Activated CD8-positive, alpha-beta T cell treated with anti-CD3 and anti-CD28 coated beads, Interleukin-2, amount 10 ng/mL, durations not matched to agents 7 days and 5 days (primary cell): ENCODE measurements at regions not wholly inside any gene's neighbourhood (a gene's known extent, or its start where the extent isn't known, plus 50 kb on each side); places are given as distances from the start of the nearest gene placed in this dataset.

Experiments
- ATAC-seq: fragments of 150-1000 bp; cut with Tn5 transposase; one replicate; pipeline ENCODE4 v1.10.0; 2021; ENCODE audit warnings: moderate library complexity
- CTCF ChIA-PET: fragments of 350-600 bp; sonication (Branson Sonifier 250); formaldehyde crosslinking; loops from one replicate; lab custom pipeline; 2021; ENCODE audit warnings: antibody characterized with exemption; lab: Charles Lee
- POLR2A ChIA-PET: fragments of 350-600 bp; sonication (Branson Sonifier 250); formaldehyde crosslinking; loops from one replicate; lab custom pipeline; 2021; ENCODE audit warnings: antibody characterized with exemption; lab: Charles Lee
- DNase-seq: peaks from one replicate; pipeline ENCODE4 v3.0.0-alpha.2; 2020
- H3K27ac Mint-ChIP-seq: one replicate; pipeline ENCODE4 v1.8.0; 2021; ENCODE audit warnings: mild to moderate bottlenecking, mixed read lengths
- H3K27me3 Mint-ChIP-seq: one replicate; pipeline ENCODE4 v1.8.0; 2021; ENCODE audit warnings: low read depth, mixed read lengths
- H3K36me3 Mint-ChIP-seq: one replicate; pipeline ENCODE4 v1.8.0; 2021; ENCODE audit warnings: low read depth, mixed read lengths
- H3K4me1 Mint-ChIP-seq: one replicate; pipeline ENCODE4 v1.8.0; 2021; ENCODE audit warnings: low read depth, mixed read lengths
- H3K4me3 Mint-ChIP-seq: one replicate; pipeline ENCODE4 v1.8.0; 2021; ENCODE audit warnings: mild to moderate bottlenecking, mixed read lengths
- H3K9me3 Mint-ChIP-seq: one replicate; pipeline ENCODE4 v1.8.0; 2022; ENCODE audit warnings: mixed read lengths; ENCODE audit not compliant: insufficient read depth

DNA sequence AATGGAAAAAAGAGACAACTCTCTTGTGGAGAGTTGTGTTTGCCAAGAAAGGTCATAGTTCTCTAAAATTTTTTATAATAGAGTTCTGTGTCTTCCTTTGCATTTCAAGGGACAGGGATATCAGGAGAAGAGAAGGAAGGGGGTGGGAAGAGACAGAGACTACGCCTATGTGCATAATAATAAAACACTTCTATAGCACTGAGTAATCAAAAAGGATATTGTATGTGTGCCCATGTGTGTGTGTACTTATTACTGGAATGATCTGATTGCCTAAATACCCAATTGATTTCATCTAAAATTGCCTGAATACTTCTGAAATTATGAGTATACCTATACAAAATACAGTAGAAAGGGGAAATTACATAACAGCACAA is 803.7 kb upstream of the ACVR2A start:
- Mint-ChIP-seq H3K27ac (no peak overlapping the region), H3K27me3 (no peaks in the 10 kb centered on the region), H3K4me3 (no peak overlapping the region), H3K36me3 (no peaks in the 10 kb centered on the region), H3K4me1 (no peaks in the 10 kb centered on the region), H3K9me3 (no peaks in the 10 kb centered on the region)
- DNase-seq = no peak
- POLR2A ChIA-PET = no interaction called here
- CTCF ChIA-PET = interaction anchor here (1.0 kb wide), 1 partner anchor 870 kb away, joined by 3 read pairs; no protein-coding TSS in a partner anchor
- ATAC-seq = no peak

GRCh38 chr2:147040298-147041120 is 804.3 kb upstream of the ACVR2A start:
- H3K4me3 Mint-ChIP-seq = no peak overlapping the region
- H3K36me3 Mint-ChIP-seq = no peaks in the 10 kb centered on the region
- H3K27ac Mint-ChIP-seq = no peak overlapping the region
- no peaks in the 10 kb centered on the region for H3K4me1 Mint-ChIP-seq
- POLR2A ChIA-PET = no interaction called here
- no peaks in the 10 kb centered on the region for H3K9me3 Mint-ChIP-seq
- DNase-seq (no peak), ATAC-seq (no peak)
- H3K27me3 Mint-ChIP-seq = no peaks in the 10 kb centered on the region
- CTCF ChIA-PET = interaction anchor here (1.0 kb wide), 1 partner anchor 870 kb away, joined by 3 read pairs; no protein-coding TSS in a partner anchor

DNA sequence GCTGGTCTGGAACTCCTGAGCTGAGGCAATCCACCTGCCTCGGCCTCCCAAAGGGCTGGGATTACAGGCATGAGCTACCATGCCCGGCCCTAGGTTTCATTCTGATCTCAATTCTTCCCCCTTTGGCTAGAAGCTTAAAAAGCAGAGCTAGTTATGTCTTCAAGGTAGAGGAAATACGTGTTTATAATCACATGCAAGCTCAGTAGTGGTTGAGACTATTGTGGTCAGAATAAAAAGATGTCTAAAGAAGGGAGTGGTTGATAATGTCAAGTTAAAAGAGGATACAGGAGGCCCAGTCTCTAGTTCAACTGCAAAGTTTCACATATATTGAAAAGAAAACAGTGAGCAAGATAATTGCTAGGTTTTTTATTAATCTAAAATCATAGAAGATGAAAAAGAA is 807.8 kb upstream of the ACVR2A start:
- no peaks in the 10 kb centered on the region for H3K36me3 Mint-ChIP-seq
- DNase-seq = no peak
- no peak overlapping the region for H3K27ac Mint-ChIP-seq
- H3K4me3 Mint-ChIP-seq = no peak overlapping the region
- ChIA-PET POLR2A (no interaction called here), CTCF (no interaction called here)
- H3K27me3 Mint-ChIP-seq = no peaks in the 10 kb centered on the region
- no peaks in the 10 kb centered on the region for H3K9me3 Mint-ChIP-seq
- H3K4me1 Mint-ChIP-seq = no peaks in the 10 kb centered on the region
- ATAC-seq = no peak

DNA sequence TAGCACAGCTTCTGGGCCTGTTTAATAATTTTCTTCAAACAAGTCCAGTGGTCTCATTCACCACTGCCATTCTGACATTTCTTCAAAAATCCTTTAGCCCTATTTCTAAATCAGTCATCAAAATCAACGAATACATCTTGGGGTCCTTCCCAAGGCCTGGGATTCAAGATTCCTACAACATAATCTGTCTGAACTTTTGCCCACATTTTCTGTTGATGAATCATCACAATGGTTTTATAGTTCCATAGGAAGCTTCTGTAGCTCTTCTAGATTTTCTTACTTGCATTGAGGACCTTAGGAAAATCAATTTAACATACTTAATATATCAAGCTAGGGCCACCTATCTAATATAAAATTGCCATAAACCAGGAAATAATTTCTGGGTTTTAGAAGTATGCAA is 811.8 kb upstream of the ACVR2A start:
- Mint-ChIP-seq H3K4me1 (no peaks in the 10 kb centered on the region), H3K9me3 (no peaks in the 10 kb centered on the region), H3K4me3 (no peak overlapping the region), H3K36me3 (no peaks in the 10 kb centered on the region), H3K27ac (no peak overlapping the region), H3K27me3 (no peaks in the 10 kb centered on the region)
- ChIA-PET POLR2A (no interaction called here), CTCF (no interaction called here)
- DNase-seq = no peak
- no peak for ATAC-seq

DNA sequence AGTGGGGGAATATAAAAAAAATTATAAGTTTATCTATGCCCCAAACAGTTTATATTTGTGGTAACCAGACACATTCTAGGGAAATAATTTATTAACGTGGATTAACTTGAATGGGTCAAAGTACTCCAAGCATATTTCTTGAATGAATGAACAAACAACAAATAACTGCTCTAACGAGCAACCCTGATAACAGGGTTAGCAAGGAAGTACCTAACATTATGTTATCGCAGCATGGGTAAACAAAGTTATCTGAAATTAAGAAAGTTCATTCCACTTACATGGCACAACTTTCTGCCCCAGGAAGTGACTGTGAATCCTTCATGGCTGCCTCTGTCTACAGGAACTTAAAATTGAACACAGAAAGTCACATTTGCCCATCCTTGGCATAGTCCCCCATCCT is 812.9 kb upstream of the ACVR2A start:
- H3K4me1 Mint-ChIP-seq = no peaks in the 10 kb centered on the region
- no peaks in the 10 kb centered on the region for H3K36me3 Mint-ChIP-seq
- H3K27ac Mint-ChIP-seq = no peak overlapping the region
- ChIA-PET POLR2A (no interaction called here), CTCF (no interaction called here)
- H3K4me3 Mint-ChIP-seq = no peak overlapping the region
- no peak for DNase-seq
- no peaks in the 10 kb centered on the region for H3K9me3 Mint-ChIP-seq
- H3K27me3 Mint-ChIP-seq = no peaks in the 10 kb centered on the region
- ATAC-seq = no peak

- Mint-ChIP-seq H3K9me3 (no peaks in the 10 kb centered on the region), H3K4me3 (no peak overlapping the region), H3K27ac (no peak overlapping the region), H3K36me3 (no peaks in the 10 kb centered on the region), H3K27me3 (no peaks in the 10 kb centered on the region), H3K4me1 (no peaks in the 10 kb centered on the region)
- DNase-seq (no peak), ATAC-seq (no peak)
- ChIA-PET POLR2A (no interaction called here), CTCF (interaction anchor here (1.0 kb wide), 1 partner anchor 14 kb away, joined by 3 read pairs; no protein-coding TSS in a partner anchor)
These were observed 813.7 kb upstream of the ACVR2A start for GRCh38 chr2:147030966-147031720.

DNA sequence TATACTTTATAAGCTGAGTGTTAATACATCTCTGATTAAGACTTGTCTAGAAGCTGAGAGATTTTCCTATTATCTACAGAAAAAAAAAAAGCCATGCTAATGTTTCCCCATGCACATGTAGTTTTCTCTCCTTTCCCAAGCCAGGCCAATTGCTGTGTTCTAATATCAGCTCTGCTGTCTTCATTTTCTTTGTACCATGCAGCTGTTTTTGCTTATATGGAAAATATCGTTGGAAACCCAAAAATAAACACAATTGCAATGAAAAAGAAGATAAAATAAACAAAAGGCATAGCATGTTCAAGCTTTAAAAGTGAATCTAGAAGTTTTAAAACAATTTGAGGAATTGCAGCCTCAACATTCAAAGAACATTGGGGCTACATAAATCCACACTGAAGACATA is 817.4 kb upstream of the ACVR2A start:
- H3K4me3 Mint-ChIP-seq = no peak overlapping the region
- DNase-seq (no peak), ATAC-seq (no peak)
- ChIA-PET POLR2A (no interaction called here), CTCF (no interaction called here)
- no peaks in the 10 kb centered on the region for H3K4me1 Mint-ChIP-seq
- H3K36me3 Mint-ChIP-seq = no peaks in the 10 kb centered on the region
- H3K27me3 Mint-ChIP-seq = no peaks in the 10 kb centered on the region
- peaks cover 4% of the 10 kb centered on the region for H3K9me3 Mint-ChIP-seq
- H3K27ac Mint-ChIP-seq = no peak overlapping the region

DNA sequence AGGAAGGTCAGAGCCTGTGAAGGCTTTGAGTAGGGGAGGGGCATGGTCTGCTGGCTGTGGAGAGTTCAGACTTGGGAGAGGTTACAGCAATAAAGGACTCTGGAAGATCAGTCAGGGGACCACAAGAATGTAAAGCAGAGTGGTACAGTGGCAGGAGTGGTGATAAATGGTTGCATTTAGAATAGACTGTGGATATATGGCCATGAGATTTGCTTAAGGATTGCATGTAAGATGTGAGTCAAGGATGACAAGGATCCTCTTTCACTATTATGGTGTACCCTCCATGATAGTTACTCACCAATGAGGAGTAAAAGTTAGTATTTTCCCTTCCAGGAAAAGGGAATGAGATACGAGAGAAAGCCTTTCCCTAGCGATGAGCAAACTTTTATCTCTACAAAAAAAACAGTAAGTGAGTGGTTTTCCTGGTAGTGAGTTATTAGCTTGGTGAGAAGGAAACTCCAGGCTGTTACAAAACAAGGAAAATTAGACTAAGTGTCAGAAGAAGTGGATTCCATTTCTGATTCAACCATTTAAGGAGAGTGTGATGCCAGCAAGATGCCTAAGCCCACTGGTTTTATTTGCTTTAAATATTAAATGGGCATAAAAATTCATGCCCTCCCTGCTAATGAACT is 818.0 kb upstream of the ACVR2A start:
- no peak overlapping the region for H3K4me3 Mint-ChIP-seq
- ATAC-seq (no peak), DNase-seq (no peak)
- POLR2A ChIA-PET = no interaction called here
- H3K27ac Mint-ChIP-seq = no peak overlapping the region
- H3K4me1 Mint-ChIP-seq = no peaks in the 10 kb centered on the region
- CTCF ChIA-PET = interaction anchor here (0.6 kb wide), 1 partner anchor 29 kb away, joined by 3 read pairs; no protein-coding TSS in a partner anchor
- no peaks in the 10 kb centered on the region for H3K27me3 Mint-ChIP-seq
- H3K36me3 Mint-ChIP-seq = no peaks in the 10 kb centered on the region
- H3K9me3 Mint-ChIP-seq = peaks cover 5% of the 10 kb centered on the region

GRCh38 chr2:147025646-147026585 is 818.9 kb upstream of the ACVR2A start:
- DNase-seq = no peak
- no peak for ATAC-seq
- Mint-ChIP-seq H3K36me3 (no peaks in the 10 kb centered on the region), H3K4me1 (no peaks in the 10 kb centered on the region), H3K9me3 (peaks cover 9% of the 10 kb centered on the region), H3K27ac (no peak overlapping the region), H3K4me3 (no peak overlapping the region), H3K27me3 (no peaks in the 10 kb centered on the region)
- POLR2A ChIA-PET = no interaction called here
- CTCF ChIA-PET = interaction anchor here (0.6 kb wide), 1 partner anchor 30 kb away, joined by 3 read pairs; no protein-coding TSS in a partner anchor

DNA sequence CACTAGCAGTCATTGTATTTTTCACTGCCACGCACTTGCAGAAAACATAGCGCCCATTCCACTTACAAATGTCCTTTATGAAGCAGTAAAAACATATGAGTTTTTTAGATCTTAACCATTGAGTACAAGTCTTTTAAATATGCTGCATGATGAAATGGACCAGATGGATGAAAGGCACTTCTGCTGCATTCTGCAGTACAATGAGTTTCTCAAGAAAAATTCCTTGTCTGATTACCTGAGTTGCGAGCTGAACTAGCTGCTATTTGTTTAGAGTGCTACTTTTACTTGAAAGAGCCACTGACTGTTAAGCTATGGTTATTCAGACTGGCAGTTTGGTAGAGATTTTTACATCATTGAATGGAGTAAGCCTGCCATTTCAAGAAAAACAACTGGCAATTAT is 825.5 kb upstream of the ACVR2A start:
- Mint-ChIP-seq H3K9me3 (peaks cover 9% of the 10 kb centered on the region), H3K4me1 (no peaks in the 10 kb centered on the region), H3K4me3 (no peak overlapping the region), H3K36me3 (no peaks in the 10 kb centered on the region), H3K27ac (no peak overlapping the region), H3K27me3 (no peaks in the 10 kb centered on the region)
- DNase-seq = no peak
- POLR2A ChIA-PET = no interaction called here
- ATAC-seq = no peak
- CTCF ChIA-PET = no interaction called here

DNA sequence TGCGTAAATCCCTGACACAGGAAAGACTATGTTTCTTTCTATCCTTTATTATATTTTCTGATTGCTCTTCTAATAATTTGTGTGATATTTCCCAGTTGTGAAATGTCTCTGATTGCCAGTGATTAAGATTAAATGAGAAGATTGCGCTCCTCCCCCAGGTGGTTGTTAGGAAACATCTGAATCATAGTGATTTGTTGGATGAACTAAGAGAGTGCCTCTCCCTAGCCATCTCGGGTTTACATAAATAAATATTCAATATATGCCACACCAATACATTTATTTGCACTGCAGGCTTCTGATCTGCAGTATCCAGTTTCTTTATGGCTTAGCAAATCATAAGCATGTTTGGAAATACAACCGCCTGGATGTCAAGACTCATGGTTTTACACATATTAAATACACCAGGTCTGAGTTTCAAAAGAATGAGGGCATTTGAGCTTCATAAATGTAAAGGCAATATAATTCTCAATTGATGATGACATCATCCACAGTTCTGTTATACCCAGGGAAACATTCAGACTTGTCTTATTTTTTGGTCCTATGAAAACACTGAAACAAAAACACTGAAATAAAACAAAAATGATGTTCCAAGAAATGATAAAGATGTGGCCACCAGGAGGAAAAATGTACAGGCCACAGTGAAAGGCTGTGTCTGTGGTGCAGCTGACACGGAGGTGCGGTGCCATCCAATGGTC is 826.7 kb upstream of the ACVR2A start:
- Mint-ChIP-seq H3K4me3 (no peak overlapping the region), H3K27ac (no peak overlapping the region), H3K4me1 (no peaks in the 10 kb centered on the region), H3K36me3 (no peaks in the 10 kb centered on the region), H3K27me3 (no peaks in the 10 kb centered on the region), H3K9me3 (peaks cover 9% of the 10 kb centered on the region)
- POLR2A ChIA-PET = no interaction called here
- ATAC-seq (no peak), DNase-seq (no peak)
- CTCF ChIA-PET = interaction anchor here (1.2 kb wide), 1 partner anchor 220 kb away, joined by 3 read pairs; no protein-coding TSS in a partner anchor
